Activated T-cell treated with anti-CD3 and anti-CD28 coated beads, Interleukin-2, amount 50 U/mL, for 4 hours (primary cell): ENCODE measurements at regions not wholly inside any gene's neighbourhood (a gene's known extent, or its start where the extent isn't known, plus 50 kb on each side); places are given as distances from the start of the nearest gene placed in this dataset.
"Not testable (repeated sequence)": the region's sequence is repeated elsewhere in the genome, so short reads cannot be mapped to it uniquely, and the experiment has no call there.

Experiments used
- ATAC-seq, 2 donors: fragments of 200-7000 bp; cut with Tn5 transposase; one replicate each; pipeline ENCODE4 v1.10.0; 2021
- DNase-seq: peaks from one replicate; pipeline ENCODE4 v3.0.0-alpha.2; 2020
- H3K27me3 Mint-ChIP-seq: one replicate; pipeline ENCODE4 v1.8.0; 2021; ENCODE audit warnings: low read depth, mixed read lengths
- H3K36me3 Mint-ChIP-seq: one replicate; pipeline ENCODE4 v1.8.0; 2022; ENCODE audit warnings: mixed read lengths; ENCODE audit not compliant: insufficient read depth
- H3K4me1 Mint-ChIP-seq: one replicate; pipeline ENCODE4 v1.8.0; 2021; ENCODE audit warnings: low read depth, mixed read lengths
- H3K4me3 Mint-ChIP-seq: one replicate; pipeline ENCODE4 v1.8.0; 2021; ENCODE audit warnings: mild to moderate bottlenecking, moderate library complexity, mixed read lengths
- H3K9me3 Mint-ChIP-seq: one replicate; pipeline ENCODE4 v1.8.0; 2021; ENCODE audit warnings: mixed read lengths

DNA sequence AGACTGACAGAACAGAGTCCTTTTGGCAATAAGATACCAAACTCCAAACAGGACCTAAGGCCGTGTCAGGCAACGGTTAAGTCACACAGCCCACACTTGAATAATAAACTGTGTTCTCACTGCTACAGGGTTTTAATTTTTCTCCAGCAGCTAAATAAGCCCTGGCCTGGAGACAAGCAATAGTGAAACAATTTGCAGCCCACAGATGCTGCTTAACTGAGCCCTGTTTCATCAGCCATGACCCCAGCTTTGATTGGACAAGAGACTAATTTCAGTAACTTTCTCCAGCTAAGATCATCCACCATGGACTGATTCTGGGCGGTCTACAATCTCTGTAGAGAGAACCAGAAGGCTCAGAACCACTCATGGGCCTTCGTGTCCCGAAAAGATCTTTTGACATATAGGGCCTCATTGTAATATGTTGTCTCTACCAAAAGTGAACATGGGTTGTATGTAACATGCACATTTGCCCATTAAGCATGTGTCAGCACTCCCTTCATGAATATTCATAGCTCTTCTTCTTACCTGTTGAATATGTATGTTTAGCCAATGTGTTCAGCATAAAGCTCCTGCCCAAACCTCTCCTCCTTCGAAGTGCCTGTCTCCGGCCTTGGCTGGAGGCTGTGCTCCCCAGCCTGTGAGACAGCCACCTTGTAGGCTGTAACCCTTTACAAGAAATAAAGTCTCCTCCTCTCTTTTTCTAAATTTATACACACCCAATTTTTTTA lies 223.1 kb upstream of the AKR1E2 start:
- no peaks in the 10 kb centered on the region for H3K27me3 Mint-ChIP-seq
- DNase-seq, result no peak
- H3K36me3 Mint-ChIP-seq, result no peaks in the 10 kb centered on the region
- ATAC-seq, result no peak
- H3K4me3 Mint-ChIP-seq, result no peak overlapping the region
- peaks cover 5% of the 10 kb centered on the region for H3K9me3 Mint-ChIP-seq
- no peaks in the 10 kb centered on the region for H3K4me1 Mint-ChIP-seq

DNA sequence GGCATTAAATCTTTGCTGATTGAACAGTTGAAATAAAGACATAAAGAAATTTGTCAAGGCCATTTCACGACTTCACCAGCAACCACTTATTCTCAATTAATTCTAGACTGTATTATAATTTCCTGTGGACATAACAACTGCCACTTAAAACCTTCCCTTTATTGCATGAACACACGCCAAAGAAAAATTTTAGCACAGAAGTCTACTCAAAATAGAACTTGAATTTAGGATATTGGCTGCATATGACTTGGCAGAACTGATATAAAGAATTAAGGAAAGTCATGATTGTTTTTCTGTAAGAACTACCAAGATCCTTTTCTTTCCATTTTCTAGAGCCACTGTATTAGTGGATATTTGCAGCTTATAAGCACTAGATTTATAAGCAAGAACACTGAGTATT lies 226.5 kb upstream of the AKR1E2 start:
- Mint-ChIP-seq H3K4me1 (no peaks in the 10 kb centered on the region), H3K36me3 (no peaks in the 10 kb centered on the region), H3K9me3 (peaks cover 5% of the 10 kb centered on the region), H3K4me3 (no peak overlapping the region), H3K27me3 (peaks cover 7% of the 10 kb centered on the region)
- DNase-seq, result no peak
- no peak for ATAC-seq

DNA sequence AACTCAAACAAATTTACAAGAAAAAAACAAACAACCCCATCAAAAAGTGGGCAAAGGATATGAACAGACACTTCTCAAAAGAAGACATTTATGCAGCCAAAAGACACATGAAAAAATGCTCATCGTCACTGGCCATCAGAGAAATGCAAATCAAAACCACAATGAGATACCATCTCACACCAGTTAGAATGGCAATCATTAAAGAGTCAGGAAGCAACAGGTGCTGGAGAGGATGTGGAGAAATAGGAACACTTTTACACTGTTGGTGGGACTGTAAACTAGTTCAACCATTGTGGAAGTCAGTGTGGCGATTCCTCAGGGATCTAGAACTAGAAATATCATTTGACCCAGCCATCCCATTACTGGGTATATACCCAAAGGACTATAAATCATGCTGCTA lies 228.1 kb upstream of the AKR1E2 start:
- H3K27me3 Mint-ChIP-seq, H3K9me3 Mint-ChIP-seq, ATAC-seq, H3K4me3 Mint-ChIP-seq, DNase-seq, H3K36me3 Mint-ChIP-seq, H3K4me1 Mint-ChIP-seq: not testable (repeated sequence)

DNA sequence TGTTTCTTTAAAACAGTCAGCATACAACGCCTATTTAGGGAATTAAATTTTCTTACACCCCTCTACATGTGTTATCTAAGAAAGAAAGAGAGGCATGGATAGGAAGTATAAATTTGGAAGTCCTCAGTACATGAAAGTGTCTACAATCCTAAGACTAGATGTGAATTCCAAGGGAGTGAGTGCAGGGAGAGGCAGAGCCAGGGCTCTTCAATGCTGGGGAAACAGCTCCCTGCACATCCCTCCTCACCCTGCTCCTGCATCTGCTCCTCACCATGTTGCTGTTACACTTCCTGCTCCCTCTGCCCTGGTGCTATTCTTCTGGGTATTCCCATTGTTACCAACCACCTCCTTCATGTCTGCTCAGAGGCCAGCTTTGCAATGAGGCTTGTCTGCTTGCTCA lies 229.1 kb upstream of the AKR1E2 start:
- H3K36me3 Mint-ChIP-seq, result no peaks in the 10 kb centered on the region
- no peak for DNase-seq
- H3K9me3 Mint-ChIP-seq, result peaks cover 5% of the 10 kb centered on the region
- H3K4me1 Mint-ChIP-seq, result no peaks in the 10 kb centered on the region
- no peak for ATAC-seq
- H3K27me3 Mint-ChIP-seq, result peaks cover 7% of the 10 kb centered on the region
- H3K4me3 Mint-ChIP-seq, result no peak overlapping the region

DNA sequence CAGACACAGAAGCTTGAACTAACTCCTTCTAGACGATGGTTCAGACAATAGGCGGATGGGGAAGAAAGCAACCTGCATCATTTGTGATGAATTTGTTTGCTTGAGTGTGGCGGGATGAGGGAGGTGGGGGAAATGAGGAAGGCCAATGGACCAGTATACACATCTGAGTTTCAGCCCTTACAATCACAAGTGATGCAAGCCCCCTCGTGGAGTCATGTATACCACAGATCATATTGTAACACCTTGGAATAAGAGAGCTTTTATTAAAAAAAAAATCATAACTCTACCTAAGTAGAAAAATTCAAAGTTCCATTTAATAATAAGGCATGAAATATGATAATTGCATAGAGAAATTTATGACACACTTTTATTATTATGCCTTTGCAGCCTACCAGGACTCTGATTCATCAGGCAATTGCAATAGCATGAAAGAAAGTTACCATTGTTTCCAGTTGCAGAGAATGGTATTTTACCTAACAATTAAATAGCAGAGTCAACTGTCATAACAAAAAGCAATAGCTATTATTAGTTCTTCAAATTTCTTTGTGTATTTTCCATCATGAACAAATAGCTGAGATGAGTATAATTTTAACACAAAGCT lies 230.2 kb upstream of the AKR1E2 start:
- no peaks in the 10 kb centered on the region for H3K4me1 Mint-ChIP-seq
- ATAC-seq (no peak), DNase-seq (no peak)
- peaks cover 7% of the 10 kb centered on the region for H3K27me3 Mint-ChIP-seq
- no peak overlapping the region for H3K4me3 Mint-ChIP-seq
- no peaks in the 10 kb centered on the region for H3K36me3 Mint-ChIP-seq
- H3K9me3 Mint-ChIP-seq, result no peaks in the 10 kb centered on the region

DNA sequence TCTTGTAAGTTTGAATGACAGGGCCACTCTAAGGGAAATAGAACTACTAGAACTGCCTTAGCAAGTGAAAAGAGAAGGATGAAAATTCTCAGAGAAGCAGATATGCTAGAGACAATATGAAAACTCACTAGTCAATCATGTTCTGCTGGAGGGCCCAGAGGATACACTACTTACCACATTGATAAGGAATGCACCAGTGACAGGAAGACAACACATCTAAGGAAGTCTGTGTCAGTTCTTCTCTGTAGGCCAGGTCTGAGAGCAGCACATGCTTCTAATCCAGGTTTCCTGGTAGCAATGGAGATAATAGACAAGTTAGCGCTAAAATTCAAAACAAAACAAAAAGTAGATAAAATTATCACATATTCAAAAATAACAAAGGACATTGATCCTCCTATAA lies 235.2 kb upstream of the AKR1E2 start:
- peaks cover 3% of the 10 kb centered on the region for H3K27me3 Mint-ChIP-seq
- ATAC-seq (no peak), DNase-seq (no peak)
- H3K9me3 Mint-ChIP-seq, result no peaks in the 10 kb centered on the region
- H3K4me3 Mint-ChIP-seq, result no peak overlapping the region
- H3K36me3 Mint-ChIP-seq, result no peaks in the 10 kb centered on the region
- H3K4me1 Mint-ChIP-seq, result no peaks in the 10 kb centered on the region

DNA sequence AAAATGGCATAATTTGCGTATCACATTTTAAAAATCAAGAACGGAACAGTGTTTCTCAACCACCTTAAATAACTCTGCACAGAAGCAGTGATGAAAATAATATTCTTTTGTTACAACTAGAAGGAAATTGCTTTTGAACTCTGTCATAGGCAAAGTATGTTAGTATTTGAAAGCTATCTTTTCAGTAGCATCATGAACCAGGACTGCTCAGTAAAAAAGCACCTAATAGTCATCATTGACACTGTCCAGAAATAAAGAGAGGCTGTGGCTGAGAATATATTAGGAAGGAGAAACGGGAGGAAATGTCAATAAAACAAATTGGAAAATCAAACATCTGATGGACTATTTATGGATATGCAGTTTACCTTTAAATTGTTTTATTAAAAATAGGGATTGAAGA lies 237.2 kb upstream of the AKR1E2 start:
- ATAC-seq, result no peak
- Mint-ChIP-seq H3K4me3 (no peak overlapping the region), H3K36me3 (no peaks in the 10 kb centered on the region), H3K27me3 (no peaks in the 10 kb centered on the region), H3K4me1 (no peaks in the 10 kb centered on the region), H3K9me3 (no peaks in the 10 kb centered on the region)
- no peak for DNase-seq

DNA sequence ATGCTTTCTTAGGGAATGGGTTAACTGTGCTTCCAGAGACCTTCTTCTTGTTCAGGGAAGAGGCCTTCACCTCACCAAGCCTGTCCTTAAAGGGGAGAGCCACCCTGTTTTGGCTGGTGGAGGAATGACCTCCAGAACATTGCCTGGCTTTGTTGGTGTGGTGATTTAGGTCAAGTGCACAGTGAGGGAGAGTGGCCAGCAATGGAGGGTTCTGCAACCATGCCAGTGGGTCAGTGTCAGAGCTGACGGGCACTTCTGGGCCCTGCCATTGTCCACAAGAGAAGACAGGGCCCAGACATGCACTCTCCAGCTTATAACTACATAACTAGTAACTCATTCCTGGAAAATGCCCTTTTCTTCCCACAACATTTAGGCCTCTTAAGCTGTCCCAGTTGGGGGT lies 238.5 kb upstream of the AKR1E2 start:
- H3K9me3 Mint-ChIP-seq, result no peaks in the 10 kb centered on the region

DNA sequence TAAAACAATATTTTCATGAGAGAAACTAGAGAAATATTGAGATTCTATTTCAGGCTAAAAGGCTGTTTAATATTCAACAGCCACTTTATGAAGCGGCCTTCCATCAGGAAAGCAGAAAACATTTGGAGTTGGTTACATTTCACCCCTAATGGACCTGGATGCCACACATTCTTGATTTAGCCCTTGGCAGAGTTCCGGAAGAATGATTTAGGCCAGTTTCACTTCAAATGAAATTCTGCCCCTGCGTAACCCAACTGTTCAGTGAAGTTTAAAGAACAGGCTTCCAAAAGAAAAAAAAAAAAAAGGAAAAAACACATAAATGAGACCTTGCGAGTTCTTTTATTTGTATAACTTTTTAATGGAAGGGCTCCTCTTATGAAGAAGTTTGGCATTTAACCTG lies 239.2 kb upstream of the AKR1E2 start:
- H3K4me3 Mint-ChIP-seq, result no peak overlapping the region
- no peaks in the 10 kb centered on the region for H3K36me3 Mint-ChIP-seq
- H3K27me3 Mint-ChIP-seq, result peaks cover 2% of the 10 kb centered on the region
- H3K4me1 Mint-ChIP-seq, result no peaks in the 10 kb centered on the region
- no peak for ATAC-seq
- no peak for DNase-seq
- H3K9me3 Mint-ChIP-seq, result no peaks in the 10 kb centered on the region

More for the DNA sequence above, 238.5 kb upstream of the AKR1E2 start:
- no peak overlapping the region for H3K4me3 Mint-ChIP-seq
- H3K36me3 Mint-ChIP-seq, result no peaks in the 10 kb centered on the region
- DNase-seq (no peak), ATAC-seq (no peak)
- no peaks in the 10 kb centered on the region for H3K4me1 Mint-ChIP-seq
- H3K27me3 Mint-ChIP-seq, result peaks cover 2% of the 10 kb centered on the region

DNA sequence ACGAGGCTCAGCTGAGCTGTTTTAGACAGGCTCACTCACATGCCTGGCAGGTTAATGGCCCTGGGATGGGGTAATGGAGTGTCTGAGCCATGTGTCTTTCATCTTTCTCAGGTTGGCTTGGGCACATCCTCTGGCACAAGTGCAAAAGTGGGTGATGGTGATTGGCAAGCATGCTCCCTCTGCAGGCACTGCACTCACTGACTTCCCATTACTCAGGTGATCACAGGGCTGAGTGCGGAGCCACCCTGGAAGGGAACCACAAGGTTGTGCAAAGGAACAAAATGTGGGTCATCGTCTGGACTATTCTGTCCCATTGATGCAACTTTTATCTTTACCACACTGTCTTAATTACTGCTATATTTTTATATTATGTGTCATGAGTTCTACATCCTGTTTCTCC lies 244.1 kb upstream of the AKR1E2 start:
- DNase-seq, result no peak
- no peak for ATAC-seq
- Mint-ChIP-seq H3K4me3 (no peak overlapping the region), H3K36me3 (no peaks in the 10 kb centered on the region), H3K9me3 (no peaks in the 10 kb centered on the region), H3K4me1 (no peaks in the 10 kb centered on the region), H3K27me3 (peaks cover 2% of the 10 kb centered on the region)

DNA sequence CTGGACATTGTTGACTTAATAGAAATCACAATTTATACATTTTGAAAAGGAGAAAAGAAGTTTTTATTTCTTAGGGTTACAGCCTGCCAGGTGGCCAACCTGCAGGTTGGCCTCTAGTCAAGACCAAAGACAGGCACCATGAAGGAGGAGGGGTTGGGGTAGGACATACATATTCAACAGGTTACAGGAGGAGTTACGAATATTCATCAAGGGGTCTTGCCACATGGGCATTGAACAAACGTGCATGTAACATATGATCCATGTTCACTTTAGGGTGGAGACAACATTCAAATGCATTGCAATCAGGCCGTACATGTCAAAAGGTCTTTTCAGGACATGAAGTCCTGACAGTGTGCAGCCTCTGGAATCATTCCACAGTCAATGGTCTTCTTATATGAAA lies 246.2 kb upstream of the AKR1E2 start:
- peaks cover 2% of the 10 kb centered on the region for H3K27me3 Mint-ChIP-seq
- H3K4me3 Mint-ChIP-seq, result no peak overlapping the region
- no peaks in the 10 kb centered on the region for H3K4me1 Mint-ChIP-seq
- DNase-seq, result no peak
- no peaks in the 10 kb centered on the region for H3K9me3 Mint-ChIP-seq
- H3K36me3 Mint-ChIP-seq, result no peaks in the 10 kb centered on the region
- no peak for ATAC-seq

DNA sequence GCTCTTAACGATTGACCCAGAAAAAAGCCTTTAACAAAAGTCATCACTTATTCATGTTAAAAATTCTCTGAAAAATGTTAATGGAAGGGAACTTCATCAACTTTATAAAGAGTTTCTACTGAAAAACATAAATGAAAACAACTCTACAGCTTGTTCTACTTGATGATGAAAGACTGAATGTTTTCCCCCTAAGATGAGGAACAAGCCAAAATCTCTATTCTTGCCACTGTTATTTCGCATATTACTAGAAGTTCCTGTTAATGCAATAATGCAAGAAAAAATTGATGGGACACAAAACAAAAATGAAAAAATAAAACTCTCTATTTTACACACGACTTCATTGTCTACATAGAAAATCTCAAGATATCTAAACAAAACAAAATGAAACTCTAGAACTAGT lies 249.8 kb upstream of the AKR1E2 start:
- Mint-ChIP-seq H3K4me3 (no peak overlapping the region), H3K4me1 (no peaks in the 10 kb centered on the region), H3K27me3 (peaks cover 2% of the 10 kb centered on the region), H3K9me3 (no peaks in the 10 kb centered on the region), H3K36me3 (no peaks in the 10 kb centered on the region)
- DNase-seq (no peak), ATAC-seq (no peak)

DNA sequence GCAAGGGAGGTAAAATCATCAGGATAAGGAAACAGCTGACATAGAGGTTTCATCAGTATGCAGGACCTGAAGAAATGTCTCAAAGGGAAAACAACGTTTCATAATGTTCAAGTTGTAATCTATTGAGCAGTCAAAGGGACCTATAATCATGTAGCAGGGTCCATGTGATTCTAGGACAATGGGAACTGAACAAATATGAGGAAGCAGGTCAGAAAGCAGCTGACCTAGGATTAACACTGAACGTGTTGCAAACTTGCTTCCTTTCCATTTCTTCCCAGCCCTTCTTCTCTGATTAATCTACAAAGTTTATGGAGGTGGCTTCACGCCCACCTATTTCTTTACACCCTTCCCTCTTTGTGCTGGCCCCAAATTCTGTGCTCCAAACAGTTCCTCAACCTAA lies 256.9 kb upstream of the AKR1E2 start:
- DNase-seq (no peak), ATAC-seq (no peak)
- Mint-ChIP-seq H3K4me3 (no peak overlapping the region), H3K9me3 (no peaks in the 10 kb centered on the region), H3K27me3 (peaks cover 3% of the 10 kb centered on the region), H3K36me3 (no peaks in the 10 kb centered on the region), H3K4me1 (no peaks in the 10 kb centered on the region)

DNA sequence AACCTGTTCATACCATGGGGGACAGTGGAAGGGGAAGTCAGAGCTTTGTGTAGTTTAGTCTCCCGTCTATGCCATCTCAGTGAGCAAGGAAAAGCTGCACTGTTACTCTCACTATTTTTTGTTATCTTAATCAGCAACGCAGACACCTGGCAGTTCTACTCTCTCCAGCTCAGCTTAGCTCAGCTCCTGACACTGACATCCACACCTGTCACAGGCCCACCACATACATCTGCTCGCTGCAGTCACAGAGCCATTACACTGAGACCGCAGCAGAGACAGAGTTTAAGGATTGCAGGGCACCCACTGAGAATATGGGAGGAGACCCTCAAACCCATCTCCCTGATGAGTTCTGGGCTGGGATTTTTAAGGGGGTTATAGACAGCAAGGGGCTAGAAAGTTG lies 257.3 kb upstream of the AKR1E2 start:
- no peak for ATAC-seq
- Mint-ChIP-seq H3K27me3 (peaks cover 4% of the 10 kb centered on the region), H3K4me1 (no peaks in the 10 kb centered on the region), H3K9me3 (no peaks in the 10 kb centered on the region), H3K36me3 (no peaks in the 10 kb centered on the region), H3K4me3 (no peak overlapping the region)
- no peak for DNase-seq

DNA sequence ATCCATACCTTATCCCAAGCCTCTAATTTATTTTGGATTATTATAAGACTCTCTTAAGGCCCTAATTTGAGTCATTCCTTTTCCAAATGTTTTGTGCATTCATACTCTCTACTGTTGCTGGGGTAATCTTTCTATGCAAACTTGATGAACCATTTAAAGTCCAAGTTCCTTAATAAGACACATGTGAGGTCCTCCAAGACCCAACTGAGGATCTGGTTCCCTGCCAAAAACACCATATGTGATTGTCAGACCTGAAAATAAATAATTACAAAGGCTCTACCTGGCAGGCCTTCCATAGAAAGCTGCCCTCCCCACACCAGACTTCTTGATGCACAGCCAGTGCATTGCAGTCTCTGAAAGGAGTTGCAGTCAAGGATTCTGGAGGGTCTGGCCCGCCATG lies 257.9 kb upstream of the AKR1E2 start:
- no peaks in the 10 kb centered on the region for H3K9me3 Mint-ChIP-seq
- no peak for ATAC-seq
- H3K36me3 Mint-ChIP-seq, result no peaks in the 10 kb centered on the region
- H3K27me3 Mint-ChIP-seq, result peaks cover 6% of the 10 kb centered on the region
- no peaks in the 10 kb centered on the region for H3K4me1 Mint-ChIP-seq
- H3K4me3 Mint-ChIP-seq, result no peak overlapping the region
- DNase-seq, result no peak
